Osteocyte (in vitro differentiated cells): ENCODE measurements at regions not wholly inside any gene's neighbourhood (a gene's known extent, or its start where the extent isn't known, plus 50 kb on each side); places are given as distances from the start of the nearest gene placed in this dataset.

ENCODE experiments used
- DNase-seq: peaks from one replicate; pipeline ENCODE4 v3.0.0; 2021; ENCODE audit warnings: mixed read lengths; ENCODE audit not compliant: unreplicated experiment; ENCODE audit errors: extremely low spot score
- H3K27ac Mint-ChIP-seq: one replicate; pipeline ENCODE4 v1.8.0; 2021; ENCODE audit warnings: mild to moderate bottlenecking, mixed read lengths; ENCODE audit not compliant: unreplicated experiment
- H3K27me3 Mint-ChIP-seq: one replicate; pipeline ENCODE4 v1.8.0; 2021; ENCODE audit warnings: mixed read lengths; ENCODE audit not compliant: unreplicated experiment
- H3K36me3 Mint-ChIP-seq: one replicate; pipeline ENCODE4 v1.8.0; 2021; ENCODE audit warnings: mixed read lengths; ENCODE audit not compliant: unreplicated experiment
- H3K4me1 Mint-ChIP-seq: one replicate; pipeline ENCODE4 v1.8.0; 2021; ENCODE audit warnings: mixed read lengths; ENCODE audit not compliant: unreplicated experiment
- H3K4me3 Mint-ChIP-seq: one replicate; pipeline ENCODE4 v1.8.0; 2021; ENCODE audit warnings: mild to moderate bottlenecking, moderate library complexity, mixed read lengths; ENCODE audit not compliant: unreplicated experiment
- H3K9me3 Mint-ChIP-seq: one replicate; pipeline ENCODE4 v1.8.0; 2021; ENCODE audit warnings: mixed read lengths; ENCODE audit not compliant: unreplicated experiment
- TF ChIP-seq, protein P1 (sequence below): fragments of 200-600 bp; sonication (generic); IDR thresholded peaks from 2 replicates; pipeline ENCODE4 v1.5.0; 2021; ENCODE audit warnings: antibody characterized with exemption, mild to moderate bottlenecking, moderate library complexity

DNA sequence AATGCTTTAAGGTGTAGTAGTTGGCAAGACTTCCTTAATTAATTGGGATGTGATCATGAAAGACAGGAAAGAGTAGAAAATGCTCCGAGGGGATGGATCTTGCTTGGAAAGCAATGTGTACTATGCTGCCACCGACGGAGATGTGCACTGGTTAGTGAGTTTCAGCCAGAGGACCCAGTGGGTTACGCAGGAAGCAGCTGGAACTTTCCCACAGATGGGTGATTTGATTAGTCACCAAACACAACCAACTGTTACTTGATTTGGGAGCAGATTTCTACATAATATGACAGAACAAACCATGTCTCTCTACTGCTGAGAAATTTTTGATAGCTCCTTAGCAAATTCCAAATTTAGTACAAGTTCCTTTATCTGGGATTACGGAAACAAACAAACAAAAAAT lies 245.4 kb upstream of the MCTP2 start:
- TF ChIP-seq, protein P1, sequence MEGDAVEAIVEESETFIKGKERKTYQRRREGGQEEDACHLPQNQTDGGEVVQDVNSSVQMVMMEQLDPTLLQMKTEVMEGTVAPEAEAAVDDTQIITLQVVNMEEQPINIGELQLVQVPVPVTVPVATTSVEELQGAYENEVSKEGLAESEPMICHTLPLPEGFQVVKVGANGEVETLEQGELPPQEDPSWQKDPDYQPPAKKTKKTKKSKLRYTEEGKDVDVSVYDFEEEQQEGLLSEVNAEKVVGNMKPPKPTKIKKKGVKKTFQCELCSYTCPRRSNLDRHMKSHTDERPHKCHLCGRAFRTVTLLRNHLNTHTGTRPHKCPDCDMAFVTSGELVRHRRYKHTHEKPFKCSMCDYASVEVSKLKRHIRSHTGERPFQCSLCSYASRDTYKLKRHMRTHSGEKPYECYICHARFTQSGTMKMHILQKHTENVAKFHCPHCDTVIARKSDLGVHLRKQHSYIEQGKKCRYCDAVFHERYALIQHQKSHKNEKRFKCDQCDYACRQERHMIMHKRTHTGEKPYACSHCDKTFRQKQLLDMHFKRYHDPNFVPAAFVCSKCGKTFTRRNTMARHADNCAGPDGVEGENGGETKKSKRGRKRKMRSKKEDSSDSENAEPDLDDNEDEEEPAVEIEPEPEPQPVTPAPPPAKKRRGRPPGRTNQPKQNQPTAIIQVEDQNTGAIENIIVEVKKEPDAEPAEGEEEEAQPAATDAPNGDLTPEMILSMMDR, result no peak
- H3K4me3 Mint-ChIP-seq, result no peak overlapping the region
- no peak for DNase-seq
- no peak overlapping the region for H3K27ac Mint-ChIP-seq
- H3K27me3 Mint-ChIP-seq, result peaks cover 12% of the 10 kb centered on the region
- H3K9me3 Mint-ChIP-seq, result no peaks in the 10 kb centered on the region
- no peaks in the 10 kb centered on the region for H3K36me3 Mint-ChIP-seq
- no peaks in the 10 kb centered on the region for H3K4me1 Mint-ChIP-seq

DNA sequence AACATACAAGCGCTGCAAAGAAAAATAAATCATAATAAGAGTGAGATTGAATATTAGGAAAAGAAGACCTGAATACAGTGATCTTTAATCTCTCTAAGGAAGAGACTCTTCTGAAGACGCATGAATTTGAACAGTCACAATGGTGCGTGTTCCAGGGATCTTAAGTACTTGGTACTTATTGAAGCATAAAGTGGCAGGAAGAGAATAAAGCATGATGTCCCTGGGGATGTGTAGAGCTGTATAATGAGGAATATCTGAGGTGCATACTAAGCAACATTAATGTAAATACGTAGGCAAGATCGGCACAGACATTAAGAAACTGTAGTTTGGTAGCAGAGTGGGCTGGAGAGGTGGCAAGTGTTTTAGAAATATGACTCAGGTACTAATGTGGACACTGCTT lies 246.2 kb upstream of the MCTP2 start:
- no peak overlapping the region for H3K4me3 Mint-ChIP-seq
- H3K27ac Mint-ChIP-seq, result no peak overlapping the region
- peaks cover 12% of the 10 kb centered on the region for H3K27me3 Mint-ChIP-seq
- TF ChIP-seq, protein P1, result no peak
- no peaks in the 10 kb centered on the region for H3K9me3 Mint-ChIP-seq
- no peaks in the 10 kb centered on the region for H3K4me1 Mint-ChIP-seq
- DNase-seq, result no peak
- no peaks in the 10 kb centered on the region for H3K36me3 Mint-ChIP-seq

DNA sequence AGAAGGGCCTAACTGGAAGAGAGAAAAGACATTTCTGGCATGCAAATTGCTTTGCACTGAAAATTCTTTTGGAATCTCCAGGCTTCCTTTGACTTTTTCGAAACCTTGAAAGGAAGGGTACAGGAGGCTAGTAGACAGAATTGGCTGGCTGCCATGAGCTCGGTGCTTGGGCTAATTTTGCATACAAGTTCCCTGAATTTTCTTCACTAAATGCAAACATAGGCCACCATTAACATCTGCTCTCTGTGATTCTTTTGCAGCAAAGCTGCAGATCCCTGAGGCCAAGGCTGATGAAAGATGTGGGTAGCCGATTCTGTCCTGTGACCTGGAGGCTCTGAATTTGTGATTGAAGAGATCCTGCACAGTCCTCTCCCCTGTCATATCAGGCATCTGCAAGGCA lies 247.8 kb upstream of the MCTP2 start:
- Mint-ChIP-seq H3K36me3 (no peaks in the 10 kb centered on the region), H3K27me3 (peaks cover 10% of the 10 kb centered on the region), H3K4me1 (no peaks in the 10 kb centered on the region)

DNA sequence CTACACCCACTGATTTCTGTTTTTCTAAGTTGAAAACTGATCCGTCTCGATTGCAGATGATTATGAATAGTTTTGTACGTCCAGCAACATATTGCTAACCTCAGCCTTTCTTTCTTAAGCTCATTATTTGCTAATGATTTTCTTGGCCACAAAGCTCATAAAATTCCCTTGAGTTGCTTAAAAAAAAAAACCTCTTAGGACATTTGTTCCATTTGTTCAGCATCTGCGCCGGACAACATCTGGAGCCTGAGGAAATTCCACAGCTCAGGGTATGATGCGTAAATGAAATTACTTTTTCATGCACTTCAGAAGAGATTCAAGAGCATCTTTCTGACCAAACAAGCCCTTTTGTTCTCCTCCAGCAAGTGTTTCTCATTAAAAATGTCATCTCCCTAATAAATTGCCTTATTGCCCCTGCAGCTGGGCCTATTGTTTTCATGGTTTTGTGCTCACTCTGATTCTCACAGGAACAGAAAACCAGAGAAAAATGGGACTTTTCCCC lies 249.1 kb upstream of the MCTP2 start:
- TF ChIP-seq, protein P1, result no peak
- H3K4me3 Mint-ChIP-seq, result no peak overlapping the region
- H3K36me3 Mint-ChIP-seq, result no peaks in the 10 kb centered on the region
- no peaks in the 10 kb centered on the region for H3K9me3 Mint-ChIP-seq
- H3K27me3 Mint-ChIP-seq, result peaks cover 14% of the 10 kb centered on the region
- no peak overlapping the region for H3K27ac Mint-ChIP-seq
- DNase-seq, result no peak
- no peaks in the 10 kb centered on the region for H3K4me1 Mint-ChIP-seq

More for the DNA sequence above, 247.8 kb upstream of the MCTP2 start:
- no peak for DNase-seq
- Mint-ChIP-seq H3K27ac (no peak overlapping the region), H3K9me3 (no peaks in the 10 kb centered on the region), H3K4me3 (no peak overlapping the region)
- TF ChIP-seq, protein P1, result no peak

DNA sequence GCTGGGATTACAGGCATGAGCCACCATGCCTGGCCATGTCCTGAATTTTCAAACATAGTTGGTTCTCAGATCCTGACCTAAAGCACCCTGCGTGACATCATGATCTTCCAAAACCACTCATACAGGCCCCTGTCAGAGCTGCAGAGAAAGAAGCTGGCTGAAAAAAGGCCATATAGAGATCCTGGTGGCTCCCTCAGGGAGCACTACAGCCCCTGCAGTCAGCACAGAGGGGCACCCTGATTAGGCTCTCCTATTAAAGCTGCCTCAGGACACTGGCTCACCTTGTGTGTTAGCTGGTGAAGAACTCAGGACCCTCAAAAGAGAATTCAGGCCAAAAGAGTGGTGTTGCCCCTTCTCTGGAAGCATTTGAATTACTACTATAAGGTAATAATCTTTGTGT lies 249.7 kb upstream of the MCTP2 start:
- Mint-ChIP-seq H3K36me3 (no peaks in the 10 kb centered on the region), H3K27me3 (peaks cover 17% of the 10 kb centered on the region), H3K4me3 (no peak overlapping the region), H3K4me1 (no peaks in the 10 kb centered on the region), H3K27ac (no peak overlapping the region), H3K9me3 (no peaks in the 10 kb centered on the region)
- TF ChIP-seq, protein P1, result no peak
- no peak for DNase-seq
